Heart right ventricle (tissue), 16 donors: ENCODE measurements at regions not wholly inside any gene's neighbourhood (a gene's known extent, or its start where the extent isn't known, plus 50 kb on each side); places are given as distances from the start of the nearest gene placed in this dataset.

Experiments used
- ATAC-seq, 8 donors: fragments of 200-7000 bp; cut with Tn5 transposase; one replicate each; pipeline ENCODE4 v1.9.1; 2020; ENCODE audit warnings: mild to moderate bottlenecking in 8 of 8, moderate library complexity in 8 of 8, moderate number of reproducible peaks in 1 of 8
- DNase-seq, 2 donors: peaks; one replicate each; pipeline ENCODE4 v3.0.0-alpha.2; 2020
- H3K27ac ChIP-seq, 10 donors: fragments of 200-600 bp; sonication (generic) in 2 of 10; one replicate each; pipeline versions ENCODE4 v1.5.0 to v1.8.0; 2020 to 2022; ENCODE audit warnings: mild to moderate bottlenecking in 3 of 10
- H3K27me3 ChIP-seq, 7 donors: fragments of 200-600 bp; one replicate each; pipeline ENCODE4 v1.8.0; 2021 to 2022; ENCODE audit warnings: mild to moderate bottlenecking in 2 of 7
- H3K36me3 ChIP-seq, 9 donors: fragments of 200-600 bp; sonication (generic) in 1 of 9; one replicate each; pipeline versions ENCODE4 v1.5.0 to v1.8.0; 2020 to 2022; ENCODE audit warnings: mild to moderate bottlenecking in 2 of 9
- H3K4me1 ChIP-seq, 9 donors: fragments of 200-600 bp; sonication (generic) in 1 of 9; one replicate each; pipeline versions ENCODE4 v1.5.0 to v1.8.0; 2020 to 2022; ENCODE audit warnings: mild to moderate bottlenecking in 4 of 9
- H3K4me3 ChIP-seq, 10 donors: fragments of 200-600 bp; sonication (generic) in 2 of 10; one replicate each; pipeline versions ENCODE4 v1.5.0 to v1.8.0; 2020 to 2022; ENCODE audit warnings: mild to moderate bottlenecking in 7 of 10, moderate library complexity in 2 of 10
- H3K9me3 ChIP-seq, 11 donors: fragments of 200-600 bp in 10 of 11; sonication (generic) in 2 of 11; one replicate each; pipeline versions ENCODE4 v1.5.0 to v1.8.0; 2013 to 2022; ENCODE audit warnings: mild to moderate bottlenecking in 2 of 11, control low read depth in 1 of 11, moderate library complexity in 1 of 11
- whole genome bisulfite sequencing, 2 donors: extraction: QIAGEN DNeasy Blood & Tissue Kit; methylation state at CpG; one replicate each; pipeline ENCODE4 v1.1.7; 2013; ENCODE audit warnings: inconsistent platforms in 1 of 2; 5-methylcytosine and 5-hydroxymethylcytosine counted together
- intact Hi-C, 10 donors: fragments of 100-400 bp; cut with DNase I; formaldehyde crosslinking; loops; one replicate each; pipeline versions ENCODE4 v1.11.1 to v1.14.2; 2022
- TF ChIP-seq, protein P1 (sequence below), 9 donors: fragments of 200-600 bp; sonication (generic) in 2 of 9; IDR thresholded peaks; one replicate each; pipeline versions ENCODE4 v1.5.0 to v1.8.0; 2021 to 2022; ENCODE audit warnings: antibody characterized with exemption in 9 of 9, mild to moderate bottlenecking in 5 of 9, moderate library complexity in 1 of 9
- donor health status: Arrhythmogenic right ventricular cardiomyopathy.
- donor health status: ischemic (EF 13 %, LVEDD 7.1; RV severe dilation, severe dysfunction).
- donor health status: healthy with polysubstance abuse.
- donor health status: DM: no; HTN: yes; CAD: no.
- donor health status: DM: no; HTN: no; CAD: no.
- donor health status: ischemic (EF 25% LVEDD 6.9; RV normal size, moderate dysfunction).
- donor health status: ischemic (EF 25% LVEDD 5.7; RV mildly dilated, moderate dysfunction).
- donor health status: healthy.
- donor health status: DM: yes; HTN: yes; CAD: no.
- donor health status: Ischemic cardiomyopathy.
- donor health status: ischemic (EF 35%, LVEDD 5.7; RV mildly dilated, moderate dysfunction).
- donor health status: nonischemic (EF 11% LVEDD 7.7; RV severe dilation, severe dysfunction).
- donor health status: DM: yes; HTN: yes; CAD: no.
- donor health status: PGD.
- donor health status: ischemic (EF 29% LVEDD 5.4; RV normal size, mild dysfunction).
- donor health status: nonischemic (EF 23%, LVEDD 6.1; RV moderate dilation, normal function).

DNA sequence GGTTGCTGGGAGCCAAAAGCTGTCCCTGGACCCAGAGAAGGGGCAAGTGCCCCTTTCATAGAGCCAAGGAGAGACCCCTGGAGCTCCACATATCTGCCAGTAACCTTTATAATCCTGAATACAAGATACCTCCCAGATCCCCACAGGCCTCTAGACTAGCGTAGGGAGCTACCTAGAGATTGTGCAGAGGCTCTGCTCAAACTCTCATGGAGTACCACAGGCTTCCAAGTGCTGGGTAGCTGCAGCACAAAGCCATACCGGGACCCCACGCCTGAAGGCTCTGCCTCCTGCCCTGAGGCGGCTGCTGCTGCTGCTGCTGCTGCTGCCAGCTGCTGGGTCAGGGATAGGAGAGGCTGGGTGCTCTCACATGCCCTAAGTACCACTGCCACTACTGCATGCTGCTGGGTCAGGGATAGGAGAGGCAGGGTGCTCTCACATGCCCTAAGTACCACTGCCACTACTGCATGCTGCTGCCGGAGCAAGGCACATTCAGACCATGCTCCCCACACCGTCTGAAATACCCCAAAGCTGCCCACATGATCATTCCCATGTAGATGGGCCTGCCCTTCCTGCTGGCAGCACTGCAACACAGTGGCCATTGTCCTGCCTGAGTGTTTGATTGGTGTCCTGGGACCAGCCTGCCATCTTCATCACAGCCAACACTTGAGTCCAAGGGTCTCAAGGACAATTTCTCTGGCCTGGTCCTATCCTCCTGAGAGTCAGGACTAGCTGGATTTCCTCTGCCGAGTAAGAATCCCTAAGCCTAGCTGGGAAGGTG is 1434.3 kb upstream of the ADGRB3 start:
- Histone ChIP-seq H3K27ac (no peak overlapping the region), H3K4me1 (no peaks in the 10 kb centered on the region), H3K9me3 (peaks cover 0 to 49% (median 0%) of the 10 kb centered on the region in 11 donors), H3K4me3 (no peak overlapping the region), H3K27me3 (no peaks in the 10 kb centered on the region), H3K36me3 (no peaks in the 10 kb centered on the region)
- 77 to 80% methylated on average over 7 of the region's 7 CpGs for WGBS, 2 donors
- intact Hi-C loops, result no loop called here
- TF ChIP-seq, protein P1, sequence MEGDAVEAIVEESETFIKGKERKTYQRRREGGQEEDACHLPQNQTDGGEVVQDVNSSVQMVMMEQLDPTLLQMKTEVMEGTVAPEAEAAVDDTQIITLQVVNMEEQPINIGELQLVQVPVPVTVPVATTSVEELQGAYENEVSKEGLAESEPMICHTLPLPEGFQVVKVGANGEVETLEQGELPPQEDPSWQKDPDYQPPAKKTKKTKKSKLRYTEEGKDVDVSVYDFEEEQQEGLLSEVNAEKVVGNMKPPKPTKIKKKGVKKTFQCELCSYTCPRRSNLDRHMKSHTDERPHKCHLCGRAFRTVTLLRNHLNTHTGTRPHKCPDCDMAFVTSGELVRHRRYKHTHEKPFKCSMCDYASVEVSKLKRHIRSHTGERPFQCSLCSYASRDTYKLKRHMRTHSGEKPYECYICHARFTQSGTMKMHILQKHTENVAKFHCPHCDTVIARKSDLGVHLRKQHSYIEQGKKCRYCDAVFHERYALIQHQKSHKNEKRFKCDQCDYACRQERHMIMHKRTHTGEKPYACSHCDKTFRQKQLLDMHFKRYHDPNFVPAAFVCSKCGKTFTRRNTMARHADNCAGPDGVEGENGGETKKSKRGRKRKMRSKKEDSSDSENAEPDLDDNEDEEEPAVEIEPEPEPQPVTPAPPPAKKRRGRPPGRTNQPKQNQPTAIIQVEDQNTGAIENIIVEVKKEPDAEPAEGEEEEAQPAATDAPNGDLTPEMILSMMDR (IDR thresholded peaks at IDR 0.05), result no peak
- no peak for ATAC-seq
- DNase-seq, result no peak

- WGBS, 2 donors, result 70 to 76% methylated on average over 6 of the region's 6 CpGs
- TF ChIP-seq, protein P1 (IDR thresholded peaks at IDR 0.05), result no peak
- H3K27ac ChIP-seq, result no peak overlapping the region
- DNase-seq (no peak), ATAC-seq (no peak)
- H3K36me3 ChIP-seq, result no peaks in the 10 kb centered on the region
- no peaks in the 10 kb centered on the region for H3K4me1 ChIP-seq
- H3K9me3 ChIP-seq, result peaks cover 0 to 50% (median under 1%) of the 10 kb centered on the region in 11 donors
- intact Hi-C loops, result no loop called here
- no peak overlapping the region for H3K4me3 ChIP-seq
- no peaks in the 10 kb centered on the region for H3K27me3 ChIP-seq
Measured at GRCh38 chr6:67199425-67199824, 1435.7 kb upstream of the ADGRB3 start.

GRCh38 chr6:67190733-67191132 is 1444.3 kb upstream of the ADGRB3 start:
- Histone ChIP-seq H3K4me3 (no peak overlapping the region), H3K9me3 (peaks cover 0 to 23% (median 0%) of the 10 kb centered on the region in 11 donors), H3K27me3 (no peaks in the 10 kb centered on the region), H3K27ac (no peak overlapping the region), H3K4me1 (no peaks in the 10 kb centered on the region), H3K36me3 (no peaks in the 10 kb centered on the region)
- TF ChIP-seq, protein P1 (IDR thresholded peaks at IDR 0.05), result no peak
- intact Hi-C loops, result no loop called here
- no peak for ATAC-seq
- DNase-seq, result no peak

GRCh38 chr6:67184405-67184804 is 1450.7 kb upstream of the ADGRB3 start:
- TF ChIP-seq, protein P1 (IDR thresholded peaks at IDR 0.05), result no peak
- Histone ChIP-seq H3K4me3 (no peak overlapping the region), H3K9me3 (no peaks in the 10 kb centered on the region), H3K27me3 (no peaks in the 10 kb centered on the region), H3K36me3 (no peaks in the 10 kb centered on the region), H3K27ac (no peak overlapping the region), H3K4me1 (no peaks in the 10 kb centered on the region)
- intact Hi-C loops, result no loop called here
- no peak for ATAC-seq
- DNase-seq, result no peak
- 54 to 83% methylated on average over 1 of the region's 1 CpG for WGBS, 2 donors
